ENCODE measurements at regions not wholly inside any gene's neighbourhood (a gene's known extent, or its start where the extent isn't known, plus 50 kb on each side); places are given as distances from the start of the nearest gene placed in this dataset.
A peak's percentile ranks its signal among the peaks of the same experiment; 100 is the strongest.

DNA sequence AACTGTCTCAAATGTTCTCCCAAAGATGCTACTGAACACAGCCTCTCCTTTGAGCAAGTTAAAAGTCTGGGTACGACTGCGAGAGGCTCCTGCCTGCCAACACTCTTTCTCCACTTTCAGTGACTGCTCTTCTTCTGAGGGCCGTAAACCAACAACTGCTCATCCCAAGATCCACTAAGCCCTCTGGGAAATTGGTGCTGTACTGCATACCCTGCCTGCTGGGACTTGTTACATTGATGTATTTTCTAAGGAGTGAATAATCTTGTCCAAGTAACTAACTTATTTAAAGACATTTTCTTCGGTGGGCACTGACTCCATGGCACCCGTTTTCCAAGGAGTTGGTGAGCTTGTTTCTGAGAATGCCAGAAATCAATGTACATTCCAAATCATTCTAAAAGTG is 87.2 kb downstream of the ZNF280B start:
- DNase-seq = no peak

DNA sequence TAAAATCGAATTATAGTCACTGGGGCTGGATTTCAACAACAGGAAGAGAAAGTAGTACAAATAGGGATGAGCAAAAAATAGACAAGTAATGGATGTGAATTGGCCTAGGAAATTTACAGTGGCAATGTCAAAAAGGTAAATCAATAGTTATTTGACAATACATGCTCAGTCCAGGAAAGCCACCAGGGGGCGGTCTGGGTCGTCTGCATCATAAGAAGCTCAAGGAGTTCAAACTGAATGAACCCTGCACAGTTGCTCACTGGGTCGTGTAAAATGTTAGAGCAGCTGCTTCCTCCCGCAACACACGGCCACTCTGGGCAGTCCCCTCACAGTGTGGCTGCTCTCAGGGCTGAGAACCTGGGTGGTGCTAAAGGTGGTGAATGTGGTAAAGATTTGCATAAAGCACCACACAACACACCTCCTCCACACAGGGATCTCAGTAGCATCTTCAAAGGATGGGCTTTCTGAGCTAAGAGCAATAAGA is 85.9 kb downstream of the ZNF280B start:
- peak; percentile 71 for DNase-seq

DNA sequence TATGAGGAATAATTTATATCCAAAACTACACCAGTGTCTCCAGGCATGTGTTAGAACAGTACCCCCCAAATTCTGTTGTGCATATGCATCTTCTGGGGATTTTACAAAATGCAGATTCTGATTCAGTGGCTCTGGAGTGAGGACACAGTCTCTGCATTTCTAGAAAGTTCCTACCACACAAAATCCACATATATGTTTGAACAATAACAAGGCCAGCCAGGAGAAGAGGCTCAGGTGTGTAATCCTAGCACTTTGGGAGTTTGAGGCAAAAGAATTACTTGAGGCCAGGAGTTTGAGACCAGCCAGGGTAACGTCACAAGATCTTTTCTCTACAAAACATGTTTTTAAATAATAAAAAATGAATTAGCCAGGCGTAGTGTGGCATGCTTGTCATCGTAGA is 84.9 kb downstream of the ZNF280B start:
- DNase-seq = no peak

DNA sequence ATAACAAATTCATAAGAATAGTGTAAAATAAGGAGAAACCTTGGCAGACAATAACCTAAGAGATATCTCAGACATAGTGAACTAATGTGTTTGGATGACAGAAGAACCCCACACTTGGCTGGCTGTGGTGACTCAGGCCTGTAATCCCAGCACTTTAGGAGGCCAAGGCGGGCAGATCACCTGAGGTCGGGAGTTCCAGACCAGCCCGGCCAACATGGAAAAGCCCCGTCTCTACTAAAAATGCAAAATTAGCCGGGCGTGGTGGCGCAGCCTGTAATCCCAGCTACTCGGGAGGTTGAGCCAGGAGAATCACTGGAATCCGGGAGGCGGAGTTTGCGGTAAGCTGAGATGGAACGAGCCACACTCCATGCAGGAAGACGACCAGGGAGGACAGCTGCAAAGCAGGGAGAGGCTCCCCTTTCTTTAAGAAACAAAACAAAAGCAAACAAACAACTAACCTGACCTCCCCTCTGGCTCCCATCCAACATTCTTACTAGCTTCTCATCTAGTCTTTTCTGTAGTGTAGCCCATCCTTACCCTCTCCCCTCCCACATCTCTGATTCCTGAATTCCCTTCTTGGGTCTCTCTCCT is 84.2 kb downstream of the ZNF280B start:
- no peak for DNase-seq

DNA sequence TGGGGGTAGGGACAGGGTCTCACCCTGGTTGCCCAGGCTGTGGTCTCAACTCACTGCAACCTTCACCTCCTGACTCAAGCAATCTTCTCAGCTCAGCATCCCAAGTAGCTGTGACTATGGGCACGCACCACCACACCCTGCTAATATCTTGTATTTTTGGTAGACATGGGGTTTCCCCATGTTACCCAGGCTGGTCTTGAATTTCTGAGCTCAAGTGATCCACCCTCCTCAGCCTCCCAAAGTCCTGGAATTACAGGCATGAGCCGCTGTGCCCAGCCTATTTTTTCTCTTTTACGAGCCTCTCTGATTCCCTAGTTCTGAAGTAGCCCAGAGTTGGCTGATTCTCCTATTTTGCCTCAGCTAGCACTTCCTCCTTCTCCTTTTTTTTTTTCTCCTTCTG is 83.6 kb downstream of the ZNF280B start:
- DNase-seq = no peak

DNA sequence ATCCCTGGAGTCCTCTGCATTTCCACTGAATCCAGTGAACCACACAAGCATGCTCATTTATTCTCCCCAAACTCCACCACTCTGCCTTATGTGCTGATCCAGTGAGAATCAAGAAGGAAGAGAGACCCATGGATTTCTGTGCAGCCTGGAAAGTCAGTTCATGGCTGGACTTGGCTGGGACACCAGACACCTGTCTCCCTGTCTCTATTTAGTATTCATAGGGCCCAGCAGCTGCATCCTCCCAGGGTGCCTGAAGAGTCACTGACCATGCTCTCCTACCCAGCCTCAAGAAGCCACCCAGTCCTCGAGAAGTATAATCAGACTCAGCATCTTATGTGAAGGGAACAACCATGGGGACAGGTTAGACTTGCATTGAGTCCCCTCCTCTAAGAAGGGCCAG is 83.2 kb downstream of the ZNF280B start:
- DNase-seq = no peak

DNA sequence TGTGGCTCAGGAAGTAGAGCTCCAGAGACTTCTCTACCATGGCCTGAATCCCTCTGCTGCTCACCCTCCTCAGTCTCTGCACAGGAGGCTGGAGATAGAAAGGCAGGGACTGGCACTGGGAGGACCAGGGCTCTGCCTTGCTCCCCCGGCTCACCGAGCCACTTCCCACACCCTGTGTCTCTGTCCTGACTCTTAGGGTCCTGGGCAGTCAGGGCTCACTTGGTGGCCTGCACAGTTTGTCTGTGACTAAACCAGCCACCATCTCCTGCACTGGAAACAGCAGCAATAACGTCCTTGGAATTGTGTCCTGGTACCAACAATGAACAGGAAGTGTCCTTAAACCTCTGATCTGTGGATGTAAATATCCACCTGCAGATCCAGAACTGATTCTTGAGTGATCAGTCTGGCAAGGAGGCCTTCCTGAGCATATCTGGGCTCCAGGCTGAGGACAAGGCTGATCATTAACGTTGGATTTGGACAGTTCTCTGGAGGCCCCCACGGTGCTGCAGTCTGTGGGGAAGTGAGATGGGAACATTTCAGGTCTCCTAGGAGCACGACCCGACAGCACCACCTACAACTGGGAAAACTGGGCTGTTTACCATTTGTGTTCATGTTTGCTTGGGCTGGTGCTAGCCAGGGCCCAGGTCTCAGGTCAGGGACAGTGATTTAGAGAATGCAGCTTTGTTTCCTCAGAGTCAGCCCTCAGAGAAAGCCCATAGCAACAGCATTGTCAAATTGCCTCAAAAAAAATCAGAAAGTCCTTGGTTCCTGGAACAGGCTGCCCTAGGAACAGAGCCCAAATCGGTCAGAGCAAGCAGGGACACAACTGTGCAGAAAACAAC is 82.5 kb downstream of the ZNF280B start:
- DNase-seq = no peak

DNA sequence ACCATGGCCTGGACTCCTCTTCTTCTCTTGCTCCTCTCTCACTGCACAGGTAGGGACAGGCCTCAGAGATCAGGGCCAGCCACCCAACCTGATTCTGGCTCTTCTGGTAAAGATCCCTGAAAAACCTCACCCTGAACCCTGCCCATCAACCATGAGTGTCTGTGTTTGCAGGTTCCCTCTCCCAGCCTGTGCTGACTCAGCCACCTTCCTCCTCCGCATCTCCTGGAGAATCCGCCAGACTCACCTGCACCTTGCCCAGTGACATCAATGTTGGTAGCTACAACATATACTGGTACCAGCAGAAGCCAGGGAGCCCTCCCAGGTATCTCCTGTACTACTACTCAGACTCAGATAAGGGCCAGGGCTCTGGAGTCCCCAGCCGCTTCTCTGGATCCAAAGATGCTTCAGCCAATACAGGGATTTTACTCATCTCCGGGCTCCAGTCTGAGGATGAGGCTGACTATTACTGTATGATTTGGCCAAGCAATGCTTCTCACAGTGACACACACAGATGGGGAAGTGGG is 80.9 kb downstream of the ZNF280B start:
- no peak for DNase-seq

DNA sequence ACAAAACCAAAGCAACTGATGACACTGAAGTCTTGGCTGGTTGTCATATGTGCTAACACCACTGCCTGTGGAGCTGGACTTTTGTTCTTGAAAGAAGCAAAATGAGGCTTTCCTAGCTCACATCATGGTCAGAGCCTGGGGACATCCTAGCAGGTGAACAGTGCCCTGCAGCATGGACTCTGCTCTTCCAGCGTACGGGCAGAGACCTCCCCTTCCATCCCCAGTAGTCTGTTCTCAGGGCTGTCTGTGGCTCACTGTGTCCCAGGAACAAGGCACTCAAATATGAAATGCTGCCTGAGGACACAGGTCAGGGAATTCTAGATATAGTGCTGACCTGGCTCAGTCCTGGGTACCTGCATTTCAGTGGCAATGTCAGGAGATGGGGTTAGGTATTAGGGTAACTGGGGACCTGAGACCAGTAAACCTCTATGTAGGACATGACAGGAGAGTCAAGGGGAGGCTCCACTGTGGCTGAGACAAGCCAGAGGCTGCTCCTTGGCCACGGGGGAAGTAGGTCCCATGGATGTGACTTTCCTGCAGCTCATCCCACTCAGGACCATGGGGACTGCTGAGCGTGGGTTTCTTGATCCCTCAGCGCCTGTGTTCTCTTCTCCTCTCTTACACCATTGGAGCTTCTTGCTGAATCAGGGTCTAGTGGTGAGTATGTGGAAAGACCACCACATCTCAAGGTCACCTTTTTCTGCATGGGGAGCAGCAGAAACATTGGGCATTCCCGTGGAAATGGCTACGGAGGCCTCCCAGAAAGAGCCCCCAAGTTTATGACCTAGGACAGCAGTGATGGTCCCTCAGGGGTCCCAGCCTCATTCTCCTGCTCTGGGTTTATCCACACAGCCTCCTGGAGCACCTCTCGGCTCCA is 80.1 kb downstream of the ZNF280B start:
- DNase-seq = no peak

DNA sequence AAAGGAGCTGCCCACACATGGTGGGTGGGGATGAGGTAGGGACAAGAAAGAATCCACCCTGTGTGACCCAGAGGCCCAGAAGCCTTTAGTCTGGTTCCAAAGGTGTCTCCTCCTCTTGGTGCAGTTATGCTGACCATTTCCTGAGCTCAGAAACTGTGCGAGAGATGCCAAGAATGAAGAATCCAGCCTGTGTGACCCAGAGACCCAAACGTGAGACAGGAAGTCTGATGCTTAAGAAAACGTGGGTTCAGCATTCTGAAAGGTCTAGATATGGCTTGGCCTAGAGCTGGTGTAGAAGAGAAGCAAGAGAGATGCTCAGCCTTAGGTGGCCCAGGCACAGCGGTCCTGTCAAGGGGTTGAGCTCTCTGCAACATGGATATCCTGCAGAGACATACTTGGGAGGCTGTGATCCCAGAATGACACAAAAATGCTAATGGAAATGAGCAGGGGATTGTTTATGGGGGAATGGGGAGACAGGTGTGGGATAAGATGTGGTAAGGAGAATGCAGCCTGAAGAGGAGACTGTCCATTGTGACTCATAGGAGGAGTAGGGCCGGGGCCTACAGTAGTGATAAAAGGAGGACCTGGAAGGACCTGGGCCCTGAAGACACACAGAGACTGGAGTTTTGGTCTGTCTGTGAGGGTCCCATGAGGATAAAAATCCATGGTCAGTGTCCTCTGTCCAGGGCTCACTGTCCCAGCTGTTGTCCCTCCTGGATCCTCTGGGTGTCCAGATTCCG is 79.0 kb downstream of the ZNF280B start:
- DNase-seq = no peak

DNA sequence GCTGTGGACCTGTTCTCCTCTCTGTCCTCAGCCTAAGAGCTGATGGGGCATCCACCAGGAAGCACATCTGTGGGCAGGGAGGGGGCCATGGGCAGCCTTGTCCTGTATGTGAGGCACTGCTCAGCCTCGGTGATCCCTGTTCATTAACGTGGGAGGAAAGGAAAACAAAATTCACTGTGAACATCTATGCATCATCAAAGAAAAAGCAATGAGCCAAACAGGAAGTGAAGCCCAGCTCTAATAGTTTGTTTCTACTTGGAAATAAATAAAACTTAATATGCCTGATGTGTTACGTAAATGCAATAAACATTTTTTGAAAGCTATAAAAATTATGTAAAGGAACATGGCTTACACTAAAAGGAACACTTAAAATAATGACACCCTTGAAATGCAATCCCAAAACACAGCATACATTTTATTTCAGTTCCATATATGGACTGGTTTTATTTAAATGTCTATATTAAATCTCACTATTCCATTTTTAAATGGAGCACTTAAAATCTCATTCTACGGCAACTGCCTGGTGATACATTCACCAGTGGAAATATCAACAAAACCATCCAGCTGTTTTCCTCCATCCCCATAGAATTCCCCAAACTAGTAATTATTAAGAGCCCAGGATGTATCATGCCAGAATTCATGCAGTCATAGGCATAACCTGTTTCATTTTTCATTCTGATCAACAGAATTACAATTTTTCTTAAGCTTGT is 78.3 kb downstream of the ZNF280B start:
- DNase-seq = no peak

DNA sequence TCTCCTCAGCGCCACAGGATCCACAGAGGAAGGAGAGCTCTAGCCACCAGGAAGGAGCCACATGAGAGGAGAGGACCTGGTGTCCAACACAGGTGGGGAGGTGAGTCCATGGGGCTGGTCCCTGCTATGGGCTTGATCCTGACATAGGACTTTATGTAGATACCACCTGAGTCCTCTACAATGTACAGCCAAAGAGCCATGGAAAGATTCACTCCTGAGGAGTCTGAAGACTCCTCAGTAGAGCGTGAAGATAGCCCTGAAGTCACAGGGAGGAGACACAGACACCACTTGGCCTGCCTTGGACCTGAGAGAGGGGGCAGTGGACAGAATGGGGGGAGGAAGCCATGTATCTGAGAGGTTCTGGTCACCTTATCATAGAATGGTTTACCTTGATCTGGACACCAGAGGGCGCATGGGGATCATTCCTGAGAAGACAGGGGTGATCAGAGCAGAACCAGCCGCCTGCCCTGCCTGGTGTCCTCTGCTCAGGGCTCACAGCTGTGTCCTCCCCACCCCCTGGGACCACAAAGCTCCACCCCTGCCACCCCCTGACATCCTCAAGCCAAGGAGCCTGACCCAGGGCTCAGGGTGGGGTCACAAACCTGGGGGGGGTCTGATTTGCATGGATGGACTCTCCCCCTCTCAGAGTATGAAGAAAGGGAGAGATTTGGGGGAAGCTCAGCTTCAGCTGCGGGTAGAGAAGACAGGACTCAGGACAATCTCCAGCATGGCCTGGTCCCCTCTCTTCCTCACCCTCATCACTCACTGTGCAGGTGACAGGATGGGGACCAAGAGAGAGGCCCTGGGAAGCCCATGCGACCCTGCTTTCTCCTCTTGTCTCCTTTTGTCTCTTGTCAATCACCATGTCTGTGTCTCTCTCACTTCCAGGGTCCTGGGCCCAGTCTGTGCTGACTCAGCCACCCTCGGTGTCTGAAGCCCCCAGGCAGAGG is 77.0 kb downstream of the ZNF280B start:
- DNase-seq = peak; percentile 75

GRCh38 chr22:22432479-22432878 is 76.1 kb downstream of the ZNF280B start:
- DNase-seq = no peak

DNA sequence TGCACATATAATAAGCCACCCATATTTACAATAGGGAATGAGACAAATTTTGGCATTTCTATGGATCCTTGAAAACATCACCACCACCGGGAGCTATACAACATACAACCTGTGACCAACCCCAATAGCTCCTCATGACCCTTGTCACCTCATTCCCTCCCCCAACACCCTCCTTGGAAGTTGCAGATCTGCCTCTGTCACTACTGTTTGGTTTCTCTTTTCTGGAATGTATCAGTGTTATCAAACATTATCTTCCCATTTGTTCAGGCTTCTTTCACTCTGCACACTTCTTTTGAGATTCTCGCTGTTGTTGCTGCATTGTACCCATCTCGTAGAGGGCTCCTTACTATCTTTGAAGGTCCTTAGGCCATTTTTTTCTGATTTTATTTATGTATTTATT is 75.6 kb downstream of the ZNF280B start:
- no peak for DNase-seq

DNA sequence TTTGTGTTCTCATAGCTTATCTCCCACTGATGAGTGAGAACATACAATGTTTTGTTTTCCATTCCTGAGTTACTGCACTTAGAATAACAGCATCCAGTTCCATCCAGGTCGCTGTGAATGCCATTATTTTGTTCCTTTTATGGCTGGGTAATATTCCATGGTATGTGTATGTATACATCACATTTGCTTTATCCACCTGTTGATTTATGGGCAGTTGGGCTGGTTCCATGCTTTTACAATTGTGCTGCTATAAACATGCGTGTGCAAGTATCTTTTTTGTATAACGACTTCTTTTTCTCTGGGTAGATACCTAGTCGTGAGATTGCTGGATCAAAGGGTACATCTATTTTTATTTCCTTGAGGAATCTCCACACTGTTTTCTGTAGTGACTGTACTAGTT is 74.8 kb downstream of the ZNF280B start:
- DNase-seq = no peak
